H9 (cell line): ENCODE measurements at regions not wholly inside any gene's neighbourhood (a gene's known extent, or its start where the extent isn't known, plus 50 kb on each side); places are given as distances from the start of the nearest gene placed in this dataset.

Source experiments
- DNase-seq: peaks from one replicate; pipeline ENCODE4 v3.0.0-alpha.2; 2017
- H2AFZ ChIP-seq: one replicate; pipeline ENCODE4 v1.6.1; 2013; ENCODE audit warnings: mild to moderate bottlenecking, low read length, control low read depth, moderate library complexity
- H2AK5ac ChIP-seq: 2 replicates; pipeline ENCODE4 v1.6.1; 2013; ENCODE audit warnings: low read length, control low read depth, mixed read lengths; ENCODE audit not compliant: insufficient read length
- H2BK120ac ChIP-seq: one replicate; pipeline ENCODE4 v1.6.1; 2013; ENCODE audit warnings: low read depth, mild to moderate bottlenecking, low read length, control low read depth, inconsistent platforms; ENCODE audit not compliant: poor library complexity, severe bottlenecking
- H2BK12ac ChIP-seq: 2 replicates; pipeline ENCODE4 v1.6.1; 2013; ENCODE audit warnings: low read length, control low read depth, mixed read lengths, low read depth; ENCODE audit not compliant: insufficient read length
- H2BK15ac ChIP-seq: 2 replicates; pipeline ENCODE4 v1.6.1; 2013; ENCODE audit warnings: low read depth, low read length, control low read depth
- H2BK20ac ChIP-seq: one replicate; pipeline ENCODE4 v1.6.1; 2013; ENCODE audit warnings: low read depth, mild to moderate bottlenecking, low read length, control low read depth, inconsistent platforms; ENCODE audit not compliant: poor library complexity, severe bottlenecking
- H2BK5ac ChIP-seq: 2 replicates; pipeline ENCODE4 v1.6.1; 2013; ENCODE audit warnings: low read length, control low read depth, mixed read lengths; ENCODE audit not compliant: insufficient read length
- H3K14ac ChIP-seq: 2 replicates; pipeline ENCODE4 v1.6.1; 2013; ENCODE audit warnings: low read length, control low read depth; ENCODE audit not compliant: insufficient read depth
- H3K18ac ChIP-seq: 2 replicates; pipeline ENCODE4 v1.6.1; 2013; ENCODE audit warnings: low read depth, mild to moderate bottlenecking, mixed read lengths, low read length, control low read depth; ENCODE audit not compliant: insufficient read length
- H3K23ac ChIP-seq: 2 replicates; pipeline ENCODE4 v1.6.1; 2013; ENCODE audit warnings: low read length, control low read depth, mixed read lengths, low read depth; ENCODE audit not compliant: insufficient read length
- H3K23me2 ChIP-seq: 2 replicates; pipeline ENCODE4 v1.6.1; 2013; ENCODE audit warnings: low read depth, mild to moderate bottlenecking, mixed read lengths, low read length, control low read depth; ENCODE audit not compliant: insufficient read length, poor library complexity, severe bottlenecking
- H3K27ac ChIP-seq: 2 replicates; pipeline ENCODE4 v1.5.1; 2013; ENCODE audit warnings: low read length, control low read depth, mixed read lengths, low read depth; ENCODE audit not compliant: insufficient read length
- H3K27me3 ChIP-seq: 2 replicates; pipeline ENCODE4 v1.6.1; 2013; ENCODE audit warnings: low read length, control low read depth, inconsistent platforms; ENCODE audit not compliant: insufficient read depth
- H3K4ac ChIP-seq: 2 replicates; pipeline ENCODE4 v1.6.1; 2013; ENCODE audit warnings: low read depth, mild to moderate bottlenecking, control low read depth, inconsistent platforms, low read length, moderate library complexity
- H3K4me1 ChIP-seq: 2 replicates; pipeline ENCODE4 v1.6.1; 2013; ENCODE audit warnings: low read length, control low read depth, inconsistent platforms; ENCODE audit not compliant: insufficient read depth
- H3K4me2 ChIP-seq: 2 replicates; pipeline ENCODE4 v1.6.1; 2013; ENCODE audit warnings: low read length, control low read depth, mixed read lengths; ENCODE audit not compliant: insufficient read length, insufficient read depth
- H3K56ac ChIP-seq: 2 replicates; pipeline ENCODE4 v1.6.1; 2013; ENCODE audit warnings: low read depth, mild to moderate bottlenecking, mixed read lengths, low read length, control low read depth; ENCODE audit not compliant: insufficient read length
- H3K79me1 ChIP-seq: 2 replicates; pipeline ENCODE4 v1.6.1; 2013; ENCODE audit warnings: low read depth, mild to moderate bottlenecking, moderate library complexity, low read length, control low read depth, inconsistent platforms; ENCODE audit not compliant: insufficient read depth, poor library complexity, severe bottlenecking
- H3K79me2 ChIP-seq: 2 replicates; pipeline ENCODE4 v1.6.1; 2013; ENCODE audit warnings: low read length, control low read depth, inconsistent platforms; ENCODE audit not compliant: insufficient read depth
- H3K9ac ChIP-seq: 2 replicates; pipeline ENCODE4 v1.6.1; 2013; ENCODE audit warnings: low read length, control low read depth, mixed read lengths; ENCODE audit not compliant: insufficient read length; ENCODE audit errors: extremely low read depth
- H3K9me3 ChIP-seq: one replicate; pipeline ENCODE4 v1.6.1; 2013; ENCODE audit warnings: low read depth, low read length, inconsistent platforms; ENCODE audit not compliant: control insufficient read depth
- H3T11ph ChIP-seq: one replicate; pipeline ENCODE4 v1.6.1; 2013; ENCODE audit warnings: mild to moderate bottlenecking, low read length, control low read depth, inconsistent platforms
- H4K20me1 ChIP-seq: one replicate; pipeline ENCODE4 v1.6.1; 2013; ENCODE audit not compliant: control insufficient read depth, insufficient read length, insufficient read depth
- H4K5ac ChIP-seq: 2 replicates; pipeline ENCODE4 v1.6.1; 2013; ENCODE audit warnings: low read depth, mild to moderate bottlenecking, mixed read lengths, low read length, control low read depth; ENCODE audit not compliant: insufficient read length
- H4K8ac ChIP-seq: replicated peaks from 2 replicates; pipeline ENCODE4 v1.6.1; 2013; ENCODE audit warnings: low read length, control low read depth, mixed read lengths, low read depth; ENCODE audit not compliant: insufficient read length
- H4K91ac ChIP-seq: 2 replicates; pipeline ENCODE4 v1.6.1; 2013; ENCODE audit warnings: low read depth, mild to moderate bottlenecking, moderate library complexity, mixed read lengths, low read length, control low read depth; ENCODE audit not compliant: insufficient read length
- H3K27ac Mint-ChIP-seq, 3 experiments: 2 replicates in 2 of 3; 3 replicates in 1 of 3; pipeline ENCODE4 v1.8.0; 2020 to 2021; ENCODE audit warnings: mixed read lengths in 3 of 3, mild to moderate bottlenecking in 1 of 3, moderate library complexity in 1 of 3
- H3K27me3 Mint-ChIP-seq: 2 replicates; pipeline ENCODE4 v1.8.0; 2021; ENCODE audit warnings: low read depth, mild to moderate bottlenecking, moderate library complexity, mixed read lengths
- H3K36me3 Mint-ChIP-seq, 3 experiments: 2 replicates in 2 of 3; 3 replicates in 1 of 3; pipeline ENCODE4 v1.8.0; 2020 to 2021; ENCODE audit warnings: low read depth in 3 of 3, mixed read lengths in 3 of 3; ENCODE audit not compliant: insufficient read depth in 1 of 3
- H3K4me1 Mint-ChIP-seq, 2 experiments: 2 replicates each; pipeline ENCODE4 v1.8.0; 2020; ENCODE audit warnings: mixed read lengths in 2 of 2
- H3K4me3 Mint-ChIP-seq, 2 experiments: 2 replicates in 1 of 2; 3 replicates in 1 of 2; pipeline ENCODE4 v1.8.0; 2020 to 2021; ENCODE audit warnings: mild to moderate bottlenecking in 2 of 2, mixed read lengths in 2 of 2, moderate library complexity in 1 of 2
- H3K9me3 Mint-ChIP-seq, 2 experiments: 2 replicates in 1 of 2; 3 replicates in 1 of 2; pipeline ENCODE4 v1.8.0; 2020; ENCODE audit warnings: mild to moderate bottlenecking in 2 of 2, mixed read lengths in 2 of 2, moderate library complexity in 1 of 2
- CTCF ChIP-seq: fragments of 200-600 bp; sonication (generic); conservative IDR thresholded peaks from 3 replicates; pipeline ENCODE4 v1.8.0; 2021; ENCODE audit warnings: antibody characterized with exemption, mild to moderate bottlenecking
- WGBS: extraction: QIAGEN DNeasy Blood & Tissue Kit; methylation state at CpG from one replicate; pipeline ENCODE4 v1.1.7; 2013; ENCODE audit warnings: missing lambda C conversion rate, low lambda C conversion rate, mixed read lengths; ENCODE audit not compliant: insufficient read length; ENCODE audit errors: extremely low coverage; 5-methylcytosine and 5-hydroxymethylcytosine counted together

- Histone ChIP-seq H3K9me3 (no peaks in the 10 kb centered on the region), H4K8ac (no peak overlapping the region), H3K4me2 (no peak overlapping the region), H4K20me1 (no peaks in the 10 kb centered on the region), H3K27me3 (no peaks in the 10 kb centered on the region), H3K14ac (no peak overlapping the region), H3K4ac (no peak overlapping the region), H2BK12ac (no peak overlapping the region), H3K18ac (no peak overlapping the region), H3K23me2 (no peaks in the 10 kb centered on the region), H2AFZ (no peak overlapping the region), H3T11ph (no peak overlapping the region), H2BK120ac (no peak overlapping the region), H4K5ac (no peak overlapping the region), H4K91ac (no peak overlapping the region), H3K23ac (no peak overlapping the region), H2BK15ac (no peak overlapping the region), H2AK5ac (no peak overlapping the region), H3K9ac (no peak overlapping the region), H3K4me1 (no peaks in the 10 kb centered on the region), H3K56ac (no peak overlapping the region), H2BK20ac (no peak overlapping the region), H3K27ac (no peak overlapping the region), H2BK5ac (no peak overlapping the region), H3K79me2 (no peaks in the 10 kb centered on the region), H3K79me1 (no peaks in the 10 kb centered on the region)
- H3K27me3 Mint-ChIP-seq = no peaks in the 10 kb centered on the region
- H3K27ac Mint-ChIP-seq = no peak overlapping the region
- no peaks in the 10 kb centered on the region; a peak in 1 of 7 replicates for H3K36me3 Mint-ChIP-seq
- TF ChIP-seq CTCF = no peak
- no peak for DNase-seq
- H3K4me1 Mint-ChIP-seq = 0 out of 4 replicates have a peak, but pooled peaks cover 0 to 2% of the 10 kb centered on the region in 2 experiments
- H3K9me3 Mint-ChIP-seq = no peaks in the 10 kb centered on the region; a peak in 1 of 5 replicates
- no CpG with 5 or more reads among the region's 27 CpGs for WGBS
- no peak overlapping the region for H3K4me3 Mint-ChIP-seq
Observed at GRCh38 chr12:84361651-84362551, 550.7 kb downstream of the SLC6A15 start.
